ENCODE measurements at regions not wholly inside any gene's neighbourhood (a gene's known extent, or its start where the extent isn't known, plus 50 kb on each side); places are given as distances from the start of the nearest gene placed in this dataset.

- no peaks in the 10 kb centered on the region for H3K36me3 ChIP-seq
- H3K9me3 ChIP-seq: no peaks in the 10 kb centered on the region
- intact Hi-C loops (cut with DNase I; ENCODE audit: low total_unique reads): no loop called here
- H3K4me1 ChIP-seq: no peaks in the 10 kb centered on the region
- TF ChIP-seq POLR2AphosphoS5 (IDR thresholded peaks at IDR 0.05) (no peak), POLR2A (IDR thresholded peaks at IDR 0.05) (no peak)
- TF ChIP-seq, protein P1, sequence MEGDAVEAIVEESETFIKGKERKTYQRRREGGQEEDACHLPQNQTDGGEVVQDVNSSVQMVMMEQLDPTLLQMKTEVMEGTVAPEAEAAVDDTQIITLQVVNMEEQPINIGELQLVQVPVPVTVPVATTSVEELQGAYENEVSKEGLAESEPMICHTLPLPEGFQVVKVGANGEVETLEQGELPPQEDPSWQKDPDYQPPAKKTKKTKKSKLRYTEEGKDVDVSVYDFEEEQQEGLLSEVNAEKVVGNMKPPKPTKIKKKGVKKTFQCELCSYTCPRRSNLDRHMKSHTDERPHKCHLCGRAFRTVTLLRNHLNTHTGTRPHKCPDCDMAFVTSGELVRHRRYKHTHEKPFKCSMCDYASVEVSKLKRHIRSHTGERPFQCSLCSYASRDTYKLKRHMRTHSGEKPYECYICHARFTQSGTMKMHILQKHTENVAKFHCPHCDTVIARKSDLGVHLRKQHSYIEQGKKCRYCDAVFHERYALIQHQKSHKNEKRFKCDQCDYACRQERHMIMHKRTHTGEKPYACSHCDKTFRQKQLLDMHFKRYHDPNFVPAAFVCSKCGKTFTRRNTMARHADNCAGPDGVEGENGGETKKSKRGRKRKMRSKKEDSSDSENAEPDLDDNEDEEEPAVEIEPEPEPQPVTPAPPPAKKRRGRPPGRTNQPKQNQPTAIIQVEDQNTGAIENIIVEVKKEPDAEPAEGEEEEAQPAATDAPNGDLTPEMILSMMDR (IDR thresholded peaks at IDR 0.05): no peak
- no peak for DNase-seq (ENCODE audit: low spot score in 2 of 2)
- H3K27ac ChIP-seq: no peak overlapping the region
- H3K27me3 ChIP-seq: no peaks in the 10 kb centered on the region
- no peak overlapping the region for H3K4me3 ChIP-seq
Observed at GRCh38 chr10:113449006-113449695, 103.7 kb upstream of the HABP2 start.

- intact Hi-C loops (cut with DNase I; ENCODE audit: low total_unique reads): no loop called here
- TF ChIP-seq, protein P1 (IDR thresholded peaks at IDR 0.05): no peak
- TF ChIP-seq POLR2A (IDR thresholded peaks at IDR 0.05) (no peak), POLR2AphosphoS5 (IDR thresholded peaks at IDR 0.05) (no peak)
Observed at GRCh38 chr10:113450046-113450804, 102.6 kb upstream of the HABP2 start.

GRCh38 chr10:113450906-113451305 is 101.9 kb upstream of the HABP2 start:
- no peaks in the 10 kb centered on the region for H3K27me3 ChIP-seq
- no peak overlapping the region for H3K27ac ChIP-seq
- DNase-seq (ENCODE audit: low spot score in 2 of 2): no peak
- H3K36me3 ChIP-seq: no peaks in the 10 kb centered on the region
- H3K4me3 ChIP-seq: no peak overlapping the region
- intact Hi-C loops (cut with DNase I; ENCODE audit: low total_unique reads): no loop called here
- peaks cover 0 to 4% of the 10 kb centered on the region in 2 donors for H3K4me1 ChIP-seq
- no peaks in the 10 kb centered on the region for H3K9me3 ChIP-seq
- TF ChIP-seq POLR2A (IDR thresholded peaks at IDR 0.05): no peak
- TF ChIP-seq POLR2AphosphoS5 (IDR thresholded peaks at IDR 0.05): no peak
- TF ChIP-seq, protein P1 (IDR thresholded peaks at IDR 0.05): no peak

More at GRCh38 chr10:113450046-113450804, 102.6 kb upstream of the HABP2 start:
- no peaks in the 10 kb centered on the region for H3K36me3 ChIP-seq
- no peaks in the 10 kb centered on the region for H3K27me3 ChIP-seq
- no peak overlapping the region for H3K27ac ChIP-seq
- H3K9me3 ChIP-seq: no peaks in the 10 kb centered on the region
- no peak overlapping the region for H3K4me3 ChIP-seq
- H3K4me1 ChIP-seq: peaks cover 0 to 4% of the 10 kb centered on the region in 2 donors
- DNase-seq (ENCODE audit: low spot score in 2 of 2): no peak

DNA sequence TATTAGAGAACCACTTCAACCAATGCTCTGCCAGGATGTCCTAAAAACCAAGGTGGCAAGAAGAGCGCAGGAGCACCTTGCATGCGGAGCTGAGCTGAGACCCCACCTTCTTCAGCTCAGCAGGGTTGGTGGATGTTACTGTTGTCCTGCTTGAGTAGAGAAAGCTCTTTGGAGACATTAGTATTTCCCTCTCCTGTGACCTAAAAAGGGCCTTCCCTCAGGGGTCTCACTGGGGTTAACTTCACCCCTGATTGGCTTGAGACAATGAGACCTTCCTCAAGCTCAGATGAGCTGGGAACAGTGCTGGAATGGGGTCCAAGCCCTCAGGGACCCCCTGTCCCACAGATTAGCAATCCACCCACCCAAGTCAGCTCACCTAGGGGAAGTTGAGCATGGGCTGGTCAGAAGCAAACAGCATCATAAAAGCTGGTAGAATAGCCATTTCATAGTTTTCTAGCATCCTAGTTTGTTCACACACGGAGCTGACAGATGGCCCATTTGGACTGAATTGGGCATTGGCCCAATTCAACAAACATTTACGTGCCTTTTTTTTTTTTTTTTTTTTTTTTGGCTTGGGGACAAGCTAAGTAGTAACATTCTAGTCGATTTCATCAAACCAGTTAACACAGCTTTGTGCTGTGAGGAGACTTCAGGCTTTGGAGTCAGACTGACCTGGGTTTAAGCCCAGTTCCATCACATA is 100.6 kb upstream of the HABP2 start:
- DNase-seq (ENCODE audit: low spot score in 2 of 2): no peak
- Histone ChIP-seq H3K27ac (no peak overlapping the region), H3K27me3 (no peaks in the 10 kb centered on the region), H3K36me3 (no peaks in the 10 kb centered on the region), H3K9me3 (no peaks in the 10 kb centered on the region), H3K4me3 (no peak overlapping the region), H3K4me1 (peaks cover 0 to 4% of the 10 kb centered on the region in 2 donors)
- intact Hi-C loops (cut with DNase I; ENCODE audit: low total_unique reads): no loop called here
- TF ChIP-seq POLR2A (IDR thresholded peaks at IDR 0.05): no peak
- TF ChIP-seq POLR2AphosphoS5 (IDR thresholded peaks at IDR 0.05): no peak
- TF ChIP-seq, protein P1 (IDR thresholded peaks at IDR 0.05): no peak
